ENCODE measurements at regions not wholly inside any gene's neighbourhood (a gene's known extent, or its start where the extent isn't known, plus 50 kb on each side); places are given as distances from the start of the nearest gene placed in this dataset.

DNA sequence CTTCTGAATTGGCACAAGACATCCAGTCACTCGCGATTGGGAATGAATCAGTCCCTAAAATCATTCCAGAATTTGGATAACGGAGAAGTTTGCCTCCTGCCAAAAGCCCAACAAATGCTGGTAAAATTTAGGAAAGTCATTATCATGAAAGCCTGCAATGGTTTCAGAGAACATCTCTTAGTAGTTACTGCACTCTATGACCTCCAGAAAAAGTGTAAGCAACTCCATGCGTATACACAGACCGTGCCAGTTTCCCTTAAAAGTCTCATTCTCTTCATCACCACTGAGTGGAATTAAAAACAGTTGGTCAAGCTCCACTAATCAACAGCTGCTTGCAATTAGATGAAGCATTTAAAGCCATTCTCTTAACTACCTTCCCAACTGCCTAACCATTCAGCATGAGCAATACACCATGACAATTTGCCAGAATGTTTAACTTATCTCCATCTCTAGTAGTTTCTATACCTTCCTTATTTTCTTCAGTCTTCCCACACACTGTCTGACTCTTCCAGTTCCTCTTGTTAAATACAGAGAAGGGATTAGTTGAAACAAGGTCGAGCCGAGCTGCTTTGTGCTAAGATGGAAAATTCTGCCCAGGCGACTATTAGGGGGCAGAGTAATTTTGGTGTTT, 183.6 kb upstream of the PRDM1 start:
- H3K27me3 ChIP-seq: no peaks in the 10 kb centered on the region
- TF ChIP-seq, protein P1, sequence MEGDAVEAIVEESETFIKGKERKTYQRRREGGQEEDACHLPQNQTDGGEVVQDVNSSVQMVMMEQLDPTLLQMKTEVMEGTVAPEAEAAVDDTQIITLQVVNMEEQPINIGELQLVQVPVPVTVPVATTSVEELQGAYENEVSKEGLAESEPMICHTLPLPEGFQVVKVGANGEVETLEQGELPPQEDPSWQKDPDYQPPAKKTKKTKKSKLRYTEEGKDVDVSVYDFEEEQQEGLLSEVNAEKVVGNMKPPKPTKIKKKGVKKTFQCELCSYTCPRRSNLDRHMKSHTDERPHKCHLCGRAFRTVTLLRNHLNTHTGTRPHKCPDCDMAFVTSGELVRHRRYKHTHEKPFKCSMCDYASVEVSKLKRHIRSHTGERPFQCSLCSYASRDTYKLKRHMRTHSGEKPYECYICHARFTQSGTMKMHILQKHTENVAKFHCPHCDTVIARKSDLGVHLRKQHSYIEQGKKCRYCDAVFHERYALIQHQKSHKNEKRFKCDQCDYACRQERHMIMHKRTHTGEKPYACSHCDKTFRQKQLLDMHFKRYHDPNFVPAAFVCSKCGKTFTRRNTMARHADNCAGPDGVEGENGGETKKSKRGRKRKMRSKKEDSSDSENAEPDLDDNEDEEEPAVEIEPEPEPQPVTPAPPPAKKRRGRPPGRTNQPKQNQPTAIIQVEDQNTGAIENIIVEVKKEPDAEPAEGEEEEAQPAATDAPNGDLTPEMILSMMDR (IDR thresholded peaks at IDR 0.05): no peak
- no peak for TF ChIP-seq POLR2A (IDR thresholded peaks at IDR 0.05)
- H3K27ac ChIP-seq: peak overlapping the region in 1 of 2 donors; percentile 17
- DNase-seq: no peak
- no peaks in the 10 kb centered on the region for H3K36me3 ChIP-seq (ENCODE audit: low read depth, missing control alignments)
- intact Hi-C loops (cut with DNase I; ENCODE audit: low total_unique reads): no loop called here
- no peaks in the 10 kb centered on the region for H3K9me3 ChIP-seq
- H3K4me3 ChIP-seq: no peak overlapping the region
- peaks cover 13% of the 10 kb centered on the region for H3K4me1 ChIP-seq
- WGBS, 2 donors: 47 to 60% methylated on average over 8 of the region's 8 CpGs

DNA sequence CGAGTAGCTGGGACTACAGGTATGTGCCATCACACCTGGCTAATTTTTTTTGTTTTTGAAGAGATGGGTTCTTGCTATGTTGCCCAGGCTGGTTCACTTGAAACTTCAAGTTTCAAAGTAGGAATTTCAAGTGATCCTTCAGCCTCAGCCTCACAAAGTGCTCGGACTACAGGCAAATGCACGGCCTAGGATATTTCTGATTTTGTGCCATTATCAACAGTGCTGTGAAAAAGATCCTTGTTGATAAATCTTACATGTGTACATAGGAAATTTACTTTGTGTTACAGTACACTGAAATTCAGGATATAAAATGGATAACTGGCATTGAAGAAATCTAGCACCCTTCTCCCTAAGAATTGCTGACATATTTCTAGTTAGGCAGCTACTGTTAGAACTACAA, 184.6 kb upstream of the PRDM1 start:
- no peaks in the 10 kb centered on the region for H3K9me3 ChIP-seq
- DNase-seq: no peak
- intact Hi-C loops (cut with DNase I; ENCODE audit: low total_unique reads): no loop called here
- no peak overlapping the region for H3K4me3 ChIP-seq
- no peak for TF ChIP-seq POLR2A (IDR thresholded peaks at IDR 0.05)
- TF ChIP-seq, protein P1 (IDR thresholded peaks at IDR 0.05): no peak
- 84% methylated on average over 3 of the region's 3 CpGs for WGBS, 2 donors
- H3K36me3 ChIP-seq (ENCODE audit: low read depth, missing control alignments): no peaks in the 10 kb centered on the region
- H3K27ac ChIP-seq: no peak overlapping the region
- H3K4me1 ChIP-seq: peaks cover 13% of the 10 kb centered on the region
- no peaks in the 10 kb centered on the region for H3K27me3 ChIP-seq

DNA sequence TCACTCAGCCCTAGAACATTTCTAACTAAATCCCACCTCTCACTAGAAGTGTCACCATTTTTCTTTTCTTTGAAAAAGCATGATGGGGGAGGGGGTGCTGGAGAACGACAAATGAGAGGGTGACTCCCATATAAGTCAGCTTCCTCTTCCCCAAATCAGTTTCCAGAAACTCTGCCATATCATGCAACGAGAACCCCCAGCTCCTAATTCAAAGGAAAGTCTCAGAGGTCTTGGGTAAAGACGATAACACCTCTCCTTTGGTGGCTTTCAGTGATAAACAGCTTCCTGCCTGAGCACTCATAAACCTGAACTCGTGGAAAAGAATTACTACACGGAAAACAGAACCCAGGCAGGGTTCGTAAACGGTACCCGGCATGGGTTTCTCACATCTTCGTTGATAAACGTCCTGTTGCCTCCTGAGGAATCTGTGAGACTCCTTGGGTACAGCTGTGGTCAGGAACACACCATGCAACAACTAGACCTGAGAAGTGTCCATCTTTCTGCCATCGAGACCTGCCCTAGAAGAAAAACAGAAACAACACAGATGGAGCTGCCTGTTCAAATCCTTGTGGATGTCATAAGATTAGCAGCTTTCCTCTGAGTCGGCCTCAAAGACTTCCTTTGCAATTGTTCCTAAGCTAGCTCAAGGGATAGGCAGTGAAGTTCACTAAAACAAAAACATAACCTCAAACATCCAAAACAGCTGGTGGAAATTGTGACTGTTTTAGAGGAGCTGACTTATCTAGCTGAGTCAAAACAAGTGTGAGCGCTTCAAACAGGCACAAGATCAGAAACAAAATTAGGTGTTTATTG, 185.8 kb upstream of the PRDM1 start:
- TF ChIP-seq, protein P1 (IDR thresholded peaks at IDR 0.05): no peak
- intact Hi-C loops (cut with DNase I; ENCODE audit: low total_unique reads): no loop called here

DNA sequence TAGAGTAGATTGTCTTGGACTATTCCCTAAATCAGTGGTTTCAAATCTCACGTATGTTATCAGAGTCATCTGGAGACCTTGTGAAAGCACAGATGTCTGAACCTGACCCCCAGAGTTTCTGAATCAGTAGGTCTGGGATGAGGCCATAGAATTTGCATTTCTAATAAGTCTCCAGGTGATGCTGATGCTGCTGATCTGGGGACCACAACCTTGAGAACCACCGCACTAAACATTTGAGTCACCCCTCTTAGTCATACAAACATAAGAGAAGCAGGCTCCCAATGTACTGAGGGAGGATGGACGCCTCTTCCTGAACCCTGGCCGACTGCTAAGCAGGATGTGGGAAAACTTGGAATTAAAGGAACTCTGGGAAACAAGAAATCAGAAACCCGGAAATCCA, 187.8 kb upstream of the PRDM1 start:
- Histone ChIP-seq H3K4me3 (no peak overlapping the region), H3K36me3 (ENCODE audit: low read depth, missing control alignments) (no peaks in the 10 kb centered on the region), H3K27ac (no peak overlapping the region), H3K9me3 (no peaks in the 10 kb centered on the region), H3K27me3 (no peaks in the 10 kb centered on the region), H3K4me1 (peaks cover 11% of the 10 kb centered on the region)
- WGBS, 2 donors: 77 to 83% methylated on average over 5 of the region's 5 CpGs
- intact Hi-C loops (cut with DNase I; ENCODE audit: low total_unique reads): no loop called here
- no peak for DNase-seq
- TF ChIP-seq, protein P1 (IDR thresholded peaks at IDR 0.05): no peak
- TF ChIP-seq POLR2A (IDR thresholded peaks at IDR 0.05): no peak

More for the DNA sequence above, 185.8 kb upstream of the PRDM1 start:
- WGBS, 2 donors: 68 to 73% methylated on average over 13 of the region's 13 CpGs
- no peaks in the 10 kb centered on the region for H3K36me3 ChIP-seq (ENCODE audit: low read depth, missing control alignments)
- no peaks in the 10 kb centered on the region for H3K27me3 ChIP-seq
- no peak for DNase-seq
- H3K4me3 ChIP-seq: no peak overlapping the region
- no peak overlapping the region for H3K27ac ChIP-seq
- H3K9me3 ChIP-seq: no peaks in the 10 kb centered on the region
- H3K4me1 ChIP-seq: peaks cover 13% of the 10 kb centered on the region

All from testis (tissue), 2 donors.